GM12878 (cell line): ENCODE measurements at regions not wholly inside any gene's neighbourhood (a gene's known extent, or its start where the extent isn't known, plus 50 kb on each side); places are given as distances from the start of the nearest gene placed in this dataset.

Experiments used
- CHD4 ChIP-seq: fragments of 200-600 bp; sonication (generic); IDR thresholded peaks from 2 replicates; pipeline ENCODE4 v1.6.1; 2016; ENCODE audit warnings: mild to moderate bottlenecking
- DPF2 ChIP-seq: fragments of 450-650 bp; IDR thresholded peaks from 2 replicates; pipeline ENCODE4 v1.6.1; 2017; ENCODE audit warnings: mild to moderate bottlenecking
- KAT2A ChIP-seq: conservative IDR thresholded peaks from 2 replicates; pipeline ENCODE4 v1.6.1; 2011; ENCODE audit warnings: low read depth, low read length; ENCODE audit not compliant: control insufficient read depth
- LARP7 ChIP-seq: fragments of 450-650 bp; IDR thresholded peaks from 2 replicates; pipeline ENCODE4 v1.6.1; 2017; ENCODE audit warnings: mild to moderate bottlenecking
- MEF2A ChIP-seq: IDR thresholded peaks from 2 replicates; pipeline ENCODE4 v1.6.1; 2011; ENCODE audit warnings: low read depth, mild to moderate bottlenecking, low read length, moderate library complexity; ENCODE audit not compliant: insufficient read depth
- NFXL1 ChIP-seq: fragments of 450-650 bp; IDR thresholded peaks from 2 replicates; pipeline ENCODE4 v1.6.1; 2017; ENCODE audit warnings: antibody characterized with exemption, mild to moderate bottlenecking, borderline replicate concordance
- NFYB ChIP-seq: IDR thresholded peaks from 2 replicates; pipeline ENCODE4 v1.6.1; 2011; ENCODE audit warnings: low read depth, mild to moderate bottlenecking, low read length, improper control_type of control experiment, moderate library complexity; ENCODE audit not compliant: insufficient read depth
- POLR2AphosphoS2 ChIP-seq: IDR thresholded peaks from 2 replicates; pipeline ENCODE4 v1.6.1; 2011; ENCODE audit warnings: low read depth, mild to moderate bottlenecking, low read length, improper control_type of control experiment, moderate library complexity
- RB1 ChIP-seq: fragments of 450-650 bp; formaldehyde crosslinking; IDR thresholded peaks from 2 replicates; pipeline ENCODE4 v1.6.1; 2017; ENCODE audit warnings: mild to moderate bottlenecking, borderline replicate concordance
- RBBP5 ChIP-seq: fragments of 200-600 bp; sonication (generic); conservative IDR thresholded peaks from 2 replicates; pipeline ENCODE4 v1.6.1; 2016
- SMAD1 ChIP-seq: fragments of 450-650 bp; IDR thresholded peaks from 2 replicates; pipeline ENCODE4 v1.6.1; 2018; ENCODE audit warnings: mild to moderate bottlenecking, low read depth; ENCODE audit not compliant: partially characterized antibody
- SMC3 ChIP-seq: IDR thresholded peaks from 2 replicates; pipeline ENCODE4 v1.6.1; 2011; ENCODE audit warnings: low read length, improper control_type of control experiment, borderline replicate concordance
- TAF1 ChIP-seq: IDR thresholded peaks from 2 replicates; pipeline ENCODE4 v1.6.1; 2011; ENCODE audit warnings: mild to moderate bottlenecking, low read depth, low read length, borderline replicate concordance
- TARDBP ChIP-seq: IDR thresholded peaks from 2 replicates; pipeline ENCODE4 v1.6.1; 2016; ENCODE audit warnings: borderline replicate concordance
- ZNF274 ChIP-seq: IDR thresholded peaks from one replicate; pipeline ENCODE4 v1.8.0; 2011; ENCODE audit not compliant: insufficient read length, insufficient read depth
- ZNF622 ChIP-seq: fragments of 450-650 bp; IDR thresholded peaks from 2 replicates; pipeline ENCODE4 v1.6.1; 2017; ENCODE audit warnings: mild to moderate bottlenecking, inconsistent platforms
- TF ChIP-seq, protein P1 (sequence below): IDR thresholded peaks from 2 replicates; pipeline ENCODE4 v1.6.1; 2012; ENCODE audit warnings: improper control_type of control experiment, low read depth, low read length; ENCODE audit not compliant: insufficient replicate concordance
- TF ChIP-seq, protein P2 (sequence below): IDR thresholded peaks from 2 replicates; pipeline ENCODE4 v1.6.1; 2012; ENCODE audit warnings: low read depth, low read length, improper control_type of control experiment
- TF ChIP-seq, protein P3 (sequence below): fragments of 450-650 bp; formaldehyde crosslinking; IDR thresholded peaks from 2 replicates; pipeline ENCODE4 v1.4.0; 2022; ENCODE audit warnings: mild to moderate bottlenecking, moderate library complexity
- TF ChIP-seq, protein P4 (sequence below): IDR thresholded peaks from 2 replicates; pipeline ENCODE4 v1.6.1; 2012; ENCODE audit warnings: low read depth, low read length, improper control_type of control experiment

DNA sequence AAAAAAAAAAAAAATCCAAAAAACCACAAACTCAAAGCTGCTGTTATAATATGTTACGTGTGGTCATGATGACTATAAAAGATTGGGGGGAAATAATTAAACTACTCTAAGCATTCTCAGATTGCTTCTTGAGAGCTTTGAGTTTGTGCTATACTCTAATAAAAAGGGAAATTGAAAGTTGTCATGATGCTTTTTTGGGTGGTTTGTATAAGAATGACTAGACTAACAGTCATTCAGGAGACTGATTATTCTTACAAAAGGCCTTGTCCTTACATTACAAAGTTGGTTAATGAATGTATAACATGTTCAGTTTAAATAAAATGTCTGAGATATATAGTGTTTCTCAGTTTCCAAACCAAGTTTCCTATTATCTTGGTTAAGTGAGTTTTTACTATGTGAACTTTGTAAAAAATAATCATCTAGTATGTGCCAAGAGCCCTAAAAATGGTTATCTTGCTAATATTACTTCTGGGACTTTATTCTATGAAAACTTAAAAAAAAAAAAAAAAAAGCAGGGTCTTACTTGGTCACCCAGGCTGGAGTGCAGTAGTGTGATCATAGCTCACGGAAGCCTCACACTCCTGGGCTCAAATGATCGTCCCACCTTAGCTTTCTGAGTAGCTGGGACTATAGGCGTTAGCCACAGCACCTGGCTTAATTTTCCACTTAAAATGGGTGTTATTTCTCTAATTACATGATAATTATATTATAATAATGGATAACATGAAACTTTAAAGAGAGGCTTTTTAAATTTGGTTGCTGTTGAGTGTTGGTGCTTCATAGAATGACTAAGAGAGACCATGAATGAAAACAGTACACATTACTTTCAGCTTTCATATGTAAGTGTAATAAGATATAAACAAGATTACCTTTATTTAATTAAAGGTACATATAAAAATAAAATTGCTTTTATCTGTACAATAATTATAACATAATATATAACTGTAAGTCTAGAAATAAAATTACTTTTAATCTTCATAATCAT, 459.6 kb upstream of the RGS6 start (continued):
- TF ChIP-seq LARP7 = no peak
- no peak for TF ChIP-seq ZNF274
- TF ChIP-seq NFYB = no peak
- TF ChIP-seq RB1 = no peak
- TF ChIP-seq SMC3 = no peak
- no peak for TF ChIP-seq KAT2A
- TF ChIP-seq SMAD1 = no peak
- no peak for TF ChIP-seq CHD4
- TF ChIP-seq, protein P1, sequence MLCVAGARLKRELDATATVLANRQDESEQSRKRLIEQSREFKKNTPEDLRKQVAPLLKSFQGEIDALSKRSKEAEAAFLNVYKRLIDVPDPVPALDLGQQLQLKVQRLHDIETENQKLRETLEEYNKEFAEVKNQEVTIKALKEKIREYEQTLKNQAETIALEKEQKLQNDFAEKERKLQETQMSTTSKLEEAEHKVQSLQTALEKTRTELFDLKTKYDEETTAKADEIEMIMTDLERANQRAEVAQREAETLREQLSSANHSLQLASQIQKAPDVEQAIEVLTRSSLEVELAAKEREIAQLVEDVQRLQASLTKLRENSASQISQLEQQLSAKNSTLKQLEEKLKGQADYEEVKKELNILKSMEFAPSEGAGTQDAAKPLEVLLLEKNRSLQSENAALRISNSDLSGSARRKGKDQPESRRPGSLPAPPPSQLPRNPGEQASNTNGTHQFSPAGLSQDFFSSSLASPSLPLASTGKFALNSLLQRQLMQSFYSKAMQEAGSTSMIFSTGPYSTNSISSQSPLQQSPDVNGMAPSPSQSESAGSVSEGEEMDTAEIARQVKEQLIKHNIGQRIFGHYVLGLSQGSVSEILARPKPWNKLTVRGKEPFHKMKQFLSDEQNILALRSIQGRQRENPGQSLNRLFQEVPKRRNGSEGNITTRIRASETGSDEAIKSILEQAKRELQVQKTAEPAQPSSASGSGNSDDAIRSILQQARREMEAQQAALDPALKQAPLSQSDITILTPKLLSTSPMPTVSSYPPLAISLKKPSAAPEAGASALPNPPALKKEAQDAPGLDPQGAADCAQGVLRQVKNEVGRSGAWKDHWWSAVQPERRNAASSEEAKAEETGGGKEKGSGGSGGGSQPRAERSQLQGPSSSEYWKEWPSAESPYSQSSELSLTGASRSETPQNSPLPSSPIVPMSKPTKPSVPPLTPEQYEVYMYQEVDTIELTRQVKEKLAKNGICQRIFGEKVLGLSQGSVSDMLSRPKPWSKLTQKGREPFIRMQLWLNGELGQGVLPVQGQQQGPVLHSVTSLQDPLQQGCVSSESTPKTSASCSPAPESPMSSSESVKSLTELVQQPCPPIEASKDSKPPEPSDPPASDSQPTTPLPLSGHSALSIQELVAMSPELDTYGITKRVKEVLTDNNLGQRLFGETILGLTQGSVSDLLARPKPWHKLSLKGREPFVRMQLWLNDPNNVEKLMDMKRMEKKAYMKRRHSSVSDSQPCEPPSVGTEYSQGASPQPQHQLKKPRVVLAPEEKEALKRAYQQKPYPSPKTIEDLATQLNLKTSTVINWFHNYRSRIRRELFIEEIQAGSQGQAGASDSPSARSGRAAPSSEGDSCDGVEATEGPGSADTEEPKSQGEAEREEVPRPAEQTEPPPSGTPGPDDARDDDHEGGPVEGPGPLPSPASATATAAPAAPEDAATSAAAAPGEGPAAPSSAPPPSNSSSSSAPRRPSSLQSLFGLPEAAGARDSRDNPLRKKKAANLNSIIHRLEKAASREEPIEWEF = no peak
- no peak for TF ChIP-seq RBBP5
- TF ChIP-seq TARDBP = no peak
- peak; percentile 84 for TF ChIP-seq MEF2A
- TF ChIP-seq TAF1 = no peak
- TF ChIP-seq, protein P2, sequence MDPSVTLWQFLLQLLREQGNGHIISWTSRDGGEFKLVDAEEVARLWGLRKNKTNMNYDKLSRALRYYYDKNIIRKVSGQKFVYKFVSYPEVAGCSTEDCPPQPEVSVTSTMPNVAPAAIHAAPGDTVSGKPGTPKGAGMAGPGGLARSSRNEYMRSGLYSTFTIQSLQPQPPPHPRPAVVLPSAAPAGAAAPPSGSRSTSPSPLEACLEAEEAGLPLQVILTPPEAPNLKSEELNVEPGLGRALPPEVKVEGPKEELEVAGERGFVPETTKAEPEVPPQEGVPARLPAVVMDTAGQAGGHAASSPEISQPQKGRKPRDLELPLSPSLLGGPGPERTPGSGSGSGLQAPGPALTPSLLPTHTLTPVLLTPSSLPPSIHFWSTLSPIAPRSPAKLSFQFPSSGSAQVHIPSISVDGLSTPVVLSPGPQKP = no peak
- TF ChIP-seq ZNF622 = no peak
- no peak for TF ChIP-seq NFXL1
- TF ChIP-seq, protein P3, sequence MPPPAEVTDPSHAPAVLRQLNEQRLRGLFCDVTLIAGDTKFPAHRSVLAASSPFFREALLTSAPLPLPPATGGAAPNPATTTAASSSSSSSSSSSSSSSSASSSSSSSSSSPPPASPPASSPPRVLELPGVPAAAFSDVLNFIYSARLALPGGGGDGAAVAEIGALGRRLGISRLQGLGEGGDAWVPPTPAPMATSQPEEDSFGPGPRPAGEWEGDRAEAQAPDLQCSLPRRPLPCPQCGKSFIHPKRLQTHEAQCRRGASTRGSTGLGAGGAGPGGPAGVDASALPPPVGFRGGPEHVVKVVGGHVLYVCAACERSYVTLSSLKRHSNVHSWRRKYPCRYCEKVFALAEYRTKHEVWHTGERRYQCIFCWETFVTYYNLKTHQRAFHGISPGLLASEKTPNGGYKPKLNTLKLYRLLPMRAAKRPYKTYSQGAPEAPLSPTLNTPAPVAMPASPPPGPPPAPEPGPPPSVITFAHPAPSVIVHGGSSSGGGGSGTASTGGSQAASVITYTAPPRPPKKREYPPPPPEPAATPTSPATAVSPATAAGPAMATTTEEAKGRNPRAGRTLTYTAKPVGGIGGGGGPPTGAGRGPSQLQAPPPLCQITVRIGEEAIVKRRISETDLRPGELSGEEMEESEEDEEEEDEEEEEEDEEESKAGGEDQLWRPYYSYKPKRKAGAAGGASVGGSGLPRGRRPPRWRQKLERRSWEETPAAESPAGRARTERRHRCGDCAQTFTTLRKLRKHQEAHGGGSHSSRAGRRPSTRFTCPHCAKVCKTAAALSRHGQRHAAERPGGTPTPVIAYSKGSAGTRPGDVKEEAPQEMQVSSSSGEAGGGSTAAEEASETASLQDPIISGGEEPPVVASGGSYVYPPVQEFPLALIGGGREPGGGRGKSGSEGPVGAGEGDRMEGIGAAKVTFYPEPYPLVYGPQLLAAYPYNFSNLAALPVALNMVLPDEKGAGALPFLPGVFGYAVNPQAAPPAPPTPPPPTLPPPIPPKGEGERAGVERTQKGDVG = no peak
- TF ChIP-seq, protein P4, sequence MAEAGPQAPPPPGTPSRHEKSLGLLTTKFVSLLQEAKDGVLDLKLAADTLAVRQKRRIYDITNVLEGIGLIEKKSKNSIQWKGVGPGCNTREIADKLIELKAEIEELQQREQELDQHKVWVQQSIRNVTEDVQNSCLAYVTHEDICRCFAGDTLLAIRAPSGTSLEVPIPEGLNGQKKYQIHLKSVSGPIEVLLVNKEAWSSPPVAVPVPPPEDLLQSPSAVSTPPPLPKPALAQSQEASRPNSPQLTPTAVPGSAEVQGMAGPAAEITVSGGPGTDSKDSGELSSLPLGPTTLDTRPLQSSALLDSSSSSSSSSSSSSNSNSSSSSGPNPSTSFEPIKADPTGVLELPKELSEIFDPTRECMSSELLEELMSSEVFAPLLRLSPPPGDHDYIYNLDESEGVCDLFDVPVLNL = no peak
- TF ChIP-seq DPF2 = no peak
- TF ChIP-seq POLR2AphosphoS2 = no peak
